IMR-90 (cell line): ENCODE measurements at regions not wholly inside any gene's neighbourhood (a gene's known extent, or its start where the extent isn't known, plus 50 kb on each side); places are given as distances from the start of the nearest gene placed in this dataset.

Source experiments
- ATAC-seq: fragments of 200-7000 bp; cut with Tn5 transposase; 2 replicates; pipeline ENCODE4 v1.9.1; 2020; ENCODE audit warnings: low read depth, mild to moderate bottlenecking, moderate library complexity
- BruUV-seq: library from RNA; stranded (reverse); fragments of 400-500 nt; replicated peaks from 2 replicates; lab custom pipeline; 2021; lab: Mats Ljungman, UMichigan
- CTCF ChIA-PET: fragments of 300-600 bp; formaldehyde crosslinking; extraction: SDS; loops from one replicate; lab custom pipeline; 2021; ENCODE audit warnings: antibody characterized with exemption; lab: Yijun Ruan, JAX
- POLR2A ChIA-PET: fragments of 300-600 bp; sonication (Branson Sonifier 250); formaldehyde crosslinking; loops from one replicate; lab custom pipeline; 2022; ENCODE audit warnings: antibody characterized with exemption; ENCODE audit not compliant: unreplicated experiment; lab: Charles Lee
- DNase-seq: peaks from one replicate; pipeline ENCODE4 v3.0.0; 2013
- H2AFZ ChIP-seq: replicated peaks from 2 replicates; pipeline ENCODE3; 2013; ENCODE audit warnings: low read length, mild to moderate bottlenecking; ENCODE audit not compliant: poor library complexity
- H2AK5ac ChIP-seq: 2 replicates; pipeline ENCODE4 v1.6.1; 2013; ENCODE audit warnings: low read depth, low read length, inconsistent platforms
- H2AK9ac ChIP-seq: replicated peaks from 2 replicates; pipeline ENCODE3; 2013; ENCODE audit warnings: mild to moderate bottlenecking, low read depth, low read length, moderate library complexity; ENCODE audit not compliant: poor library complexity
- H2BK120ac ChIP-seq: 2 replicates; pipeline ENCODE4 v1.6.1; 2013; ENCODE audit warnings: low read depth, low read length, inconsistent platforms
- H2BK15ac ChIP-seq: 3 replicates; pipeline ENCODE4 v1.6.1; 2013; ENCODE audit warnings: low read depth, low read length, inconsistent platforms
- H2BK20ac ChIP-seq: 2 replicates; pipeline ENCODE4 v1.6.1; 2013; ENCODE audit warnings: low read depth, mild to moderate bottlenecking, inconsistent platforms, low read length, moderate library complexity
- H2BK5ac ChIP-seq: 2 replicates; pipeline ENCODE4 v1.6.1; 2013; ENCODE audit warnings: mild to moderate bottlenecking, low read depth, low read length, inconsistent platforms; ENCODE audit not compliant: poor library complexity, severe bottlenecking
- H3K14ac ChIP-seq: replicated peaks from 2 replicates; pipeline ENCODE4 v1.6.1; 2013; ENCODE audit warnings: low read depth, low read length, inconsistent platforms
- H3K18ac ChIP-seq: 2 replicates; pipeline ENCODE4 v1.6.1; 2013; ENCODE audit warnings: low read depth, low read length, control low read depth
- H3K23ac ChIP-seq: 2 replicates; pipeline ENCODE4 v1.6.1; 2013; ENCODE audit warnings: low read depth, low read length, inconsistent platforms
- H3K27ac ChIP-seq: 2 replicates; pipeline ENCODE4 v1.5.1; 2013; ENCODE audit warnings: mild to moderate bottlenecking, control low read depth, low read length; ENCODE audit not compliant: insufficient read depth
- H3K27me3 ChIP-seq: 2 replicates; pipeline ENCODE4 v1.6.1; 2013; ENCODE audit warnings: low read length; ENCODE audit not compliant: control insufficient read depth, insufficient read depth
- H3K36me3 ChIP-seq: 2 replicates; pipeline ENCODE4 v1.6.1; 2013; ENCODE audit warnings: low read length, mixed read lengths; ENCODE audit not compliant: control insufficient read depth, insufficient read depth
- H3K4ac ChIP-seq: 2 replicates; pipeline ENCODE4 v1.6.1; 2013; ENCODE audit warnings: low read depth, low read length, inconsistent platforms
- H3K4me1 ChIP-seq: 2 replicates; pipeline ENCODE4 v1.6.1; 2013; ENCODE audit warnings: low read length, mixed read lengths; ENCODE audit not compliant: control insufficient read depth, insufficient read depth
- H3K4me2 ChIP-seq: 2 replicates; pipeline ENCODE4 v1.6.1; 2013; ENCODE audit warnings: low read depth, mild to moderate bottlenecking, control low read depth, low read length, moderate library complexity
- H3K4me3 ChIP-seq: 2 replicates; pipeline ENCODE4 v1.5.1; 2013; ENCODE audit warnings: low read depth, mild to moderate bottlenecking, control low read depth, low read length, moderate library complexity; ENCODE audit not compliant: insufficient read depth
- H3K56ac ChIP-seq: 2 replicates; pipeline ENCODE4 v1.6.1; 2013; ENCODE audit warnings: low read length, inconsistent platforms; ENCODE audit not compliant: insufficient read depth; ENCODE audit errors: extremely low read depth
- H3K79me1 ChIP-seq, 2 experiments: 2 replicates each; pipeline ENCODE4 v1.6.1; 2013; ENCODE audit warnings: low read length in 2 of 2, inconsistent platforms in 1 of 2, low read depth in 1 of 2
- H3K9ac ChIP-seq: 2 replicates; pipeline ENCODE4 v1.6.1; 2013; ENCODE audit warnings: low read depth, low read length, control low read depth
- H3K9me1 ChIP-seq: 2 replicates; pipeline ENCODE4 v1.6.1; 2013; ENCODE audit warnings: low read length, inconsistent platforms; ENCODE audit not compliant: insufficient read depth
- H3K9me3 ChIP-seq: 2 replicates; pipeline ENCODE4 v1.6.1; 2013; ENCODE audit warnings: low read length; ENCODE audit not compliant: control insufficient read depth, insufficient read depth
- H4K20me1 ChIP-seq: 2 replicates; pipeline ENCODE4 v1.6.1; 2013; ENCODE audit warnings: low read length, inconsistent platforms; ENCODE audit not compliant: insufficient read depth
- H4K5ac ChIP-seq: 2 replicates; pipeline ENCODE4 v1.6.1; 2013; ENCODE audit warnings: mild to moderate bottlenecking, low read depth, low read length, control low read depth
- H4K8ac ChIP-seq, 2 experiments: 2 replicates each; pipeline ENCODE4 v1.6.1; 2013; ENCODE audit warnings: low read depth in 2 of 2, low read length in 2 of 2, control low read depth in 1 of 2, inconsistent platforms in 1 of 2
- H4K91ac ChIP-seq: 2 replicates; pipeline ENCODE4 v1.6.1; 2013; ENCODE audit warnings: low read depth, low read length, inconsistent platforms; ENCODE audit not compliant: insufficient read depth
- BHLHE40 ChIP-seq: fragments of 150-350 bp; IDR thresholded peaks from 2 replicates; pipeline ENCODE4 v1.6.1; 2016; ENCODE audit warnings: mild to moderate bottlenecking, low read depth, low read length
- CEBPB ChIP-seq: IDR thresholded peaks from 2 replicates; pipeline ENCODE4 v1.6.1; 2012; ENCODE audit warnings: low read depth, low read length, improper control_type of control experiment
- CHD1 ChIP-seq: IDR thresholded peaks from 2 replicates; pipeline ENCODE4 v1.6.1; 2012; ENCODE audit warnings: low read depth, low read length, improper control_type of control experiment
- CTCF ChIP-seq: conservative IDR thresholded peaks from 2 replicates; pipeline ENCODE4 v1.5.1; 2012; ENCODE audit warnings: mild to moderate bottlenecking, low read depth, low read length, improper control_type of control experiment
- ELK1 ChIP-seq: fragments of 150-350 bp; IDR thresholded peaks from 2 replicates; pipeline ENCODE4 v1.6.1; 2016; ENCODE audit warnings: low read depth, mild to moderate bottlenecking, low read length, moderate library complexity, borderline replicate concordance
- FOS ChIP-seq: fragments of 150-350 bp; IDR thresholded peaks from 2 replicates; pipeline ENCODE4 v1.6.1; 2016; ENCODE audit warnings: low read depth, low read length
- MAFK ChIP-seq: IDR thresholded peaks from 2 replicates; pipeline ENCODE4 v1.6.1; 2012; ENCODE audit warnings: low read depth, low read length, improper control_type of control experiment
- MAZ ChIP-seq: IDR thresholded peaks from 2 replicates; pipeline ENCODE4 v1.6.1; 2012; ENCODE audit warnings: low read depth, mild to moderate bottlenecking, low read length, improper control_type of control experiment, moderate library complexity, borderline replicate concordance
- NFE2L2 ChIP-seq: fragments of 150-350 bp; IDR thresholded peaks from 2 replicates; pipeline ENCODE4 v1.6.1; 2016; ENCODE audit warnings: low read depth, mild to moderate bottlenecking, low read length
- POLR2A ChIP-seq: IDR thresholded peaks from 2 replicates; pipeline ENCODE4 v1.6.1; 2012; ENCODE audit warnings: mild to moderate bottlenecking, low read depth, low read length
- RAD21 ChIP-seq: IDR thresholded peaks from 2 replicates; pipeline ENCODE4 v1.6.1; 2012; ENCODE audit warnings: low read length, improper control_type of control experiment
- RCOR1 ChIP-seq: IDR thresholded peaks from 2 replicates; pipeline ENCODE4 v1.6.1; 2012; ENCODE audit warnings: mild to moderate bottlenecking, low read length, improper control_type of control experiment; ENCODE audit not compliant: insufficient replicate concordance
- RFX5 ChIP-seq: IDR thresholded peaks from 2 replicates; pipeline ENCODE4 v1.8.0; 2012; ENCODE audit warnings: low read depth, mild to moderate bottlenecking, low read length, moderate library complexity
- SMC3 ChIP-seq: fragments of 150-350 bp; IDR thresholded peaks from 2 replicates; pipeline ENCODE4 v1.6.1; 2016; ENCODE audit warnings: low read depth, mild to moderate bottlenecking, antibody characterized with exemption, low read length, moderate library complexity
- WGBS, 2 experiments: methylation state at CpG; one replicate each; pipeline versions ENCODE4 v1.1.5 to v1.1.7; 2013; ENCODE audit warnings: missing lambda C conversion rate in 2 of 2; ENCODE audit not compliant: insufficient read length in 1 of 2; ENCODE audit errors: extremely low coverage in 2 of 2; 5-methylcytosine and 5-hydroxymethylcytosine counted together
- dilution Hi-C: fragments of 300-500 bp; cut with HindIII; formaldehyde crosslinking; loops from one replicate; pipeline ENCODE4 v1.14.3; 2018; ENCODE audit warnings: low sequenced_read_pairs; ENCODE audit not compliant: unreplicated experiment
- in situ Hi-C: fragments of 300-500 bp; cut with MboI; formaldehyde crosslinking; loops from 3 replicates; pipeline ENCODE4 v1.14.3; 2019; ENCODE audit warnings: low sequenced_read_pairs, inconsistent platforms, mixed read lengths
- intact Hi-C: fragments of 100-400 bp; cut with micrococcal nuclease; formaldehyde crosslinking; loops from 2 replicates; pipeline ENCODE4 v1.10.0; 2022
- TF ChIP-seq, protein P1 (sequence below): fragments of 150-350 bp; IDR thresholded peaks from 2 replicates; pipeline ENCODE4 v1.6.1; 2017; ENCODE audit warnings: mild to moderate bottlenecking, antibody characterized with exemption, low read length, low read depth

GRCh38 chrX:82370978-82371646, 1137.0 kb upstream of the POU3F4 start:
- TF ChIP-seq, protein P1, sequence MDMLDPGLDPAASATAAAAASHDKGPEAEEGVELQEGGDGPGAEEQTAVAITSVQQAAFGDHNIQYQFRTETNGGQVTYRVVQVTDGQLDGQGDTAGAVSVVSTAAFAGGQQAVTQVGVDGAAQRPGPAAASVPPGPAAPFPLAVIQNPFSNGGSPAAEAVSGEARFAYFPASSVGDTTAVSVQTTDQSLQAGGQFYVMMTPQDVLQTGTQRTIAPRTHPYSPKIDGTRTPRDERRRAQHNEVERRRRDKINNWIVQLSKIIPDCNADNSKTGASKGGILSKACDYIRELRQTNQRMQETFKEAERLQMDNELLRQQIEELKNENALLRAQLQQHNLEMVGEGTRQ: no peak
- TF ChIP-seq ELK1: no peak
- TF ChIP-seq FOS: no peak
- no peak for TF ChIP-seq CEBPB
- TF ChIP-seq RCOR1: no peak
- TF ChIP-seq POLR2A: no peak
- TF ChIP-seq MAFK: no peak
- TF ChIP-seq BHLHE40: no peak
- TF ChIP-seq SMC3: no peak
- no peak for TF ChIP-seq RAD21
- no peak for TF ChIP-seq CTCF
- TF ChIP-seq NFE2L2: no peak
- no peak for TF ChIP-seq MAZ
- no peak for TF ChIP-seq RFX5
- no peak for TF ChIP-seq CHD1
- H3K79me1 ChIP-seq: no peaks in the 10 kb centered on the region
- H3K9me1 ChIP-seq: no peaks in the 10 kb centered on the region
- no peak overlapping the region for H2AK9ac ChIP-seq
- H4K91ac ChIP-seq: no peak overlapping the region
- H2AFZ ChIP-seq: no peak overlapping the region
- H3K4ac ChIP-seq: no peak overlapping the region
- H3K18ac ChIP-seq: no peak overlapping the region
- intact Hi-C loops: no loop called here
- no peak overlapping the region for H3K14ac ChIP-seq
- ChIA-PET CTCF (no interaction called here), POLR2A (no interaction called here)
- H4K5ac ChIP-seq: no peak overlapping the region
- no peak overlapping the region for H4K8ac ChIP-seq
- H3K4me3 ChIP-seq: no peak overlapping the region
- H3K27me3 ChIP-seq: no peaks in the 10 kb centered on the region
- H3K56ac ChIP-seq: no peak overlapping the region
- WGBS, 2 experiments: no CpG with 5 or more reads among the region's 3 CpGs
- H3K4me1 ChIP-seq: no peaks in the 10 kb centered on the region
- H4K20me1 ChIP-seq: no peaks in the 10 kb centered on the region
- no peak overlapping the region for H2BK5ac ChIP-seq
- no peaks in the 10 kb centered on the region for H3K9me3 ChIP-seq
- H2AK5ac ChIP-seq: no peak overlapping the region
- no peak overlapping the region for H3K23ac ChIP-seq
- no peak overlapping the region for H3K27ac ChIP-seq
- no peak for ATAC-seq
- no peaks in the 10 kb centered on the region for H3K36me3 ChIP-seq
- no peak overlapping the region for H3K9ac ChIP-seq
- no TSS peak for BruUV-seq
- no peak overlapping the region for H2BK15ac ChIP-seq
- H3K4me2 ChIP-seq: no peak overlapping the region
- no peak overlapping the region for H2BK120ac ChIP-seq
- in situ Hi-C loops: no loop called here
- DNase-seq: no peak
- dilution Hi-C loops: no loop called here
- no peak overlapping the region for H2BK20ac ChIP-seq
